Colonic mucosa (tissue), 4 donors: ENCODE measurements at regions not wholly inside any gene's neighbourhood (a gene's known extent, or its start where the extent isn't known, plus 50 kb on each side); places are given as distances from the start of the nearest gene placed in this dataset.
"Not testable (repeated sequence)": the region's sequence is repeated elsewhere in the genome, so short reads cannot be mapped to it uniquely, and the experiment has no call there.

Source experiments
- DNase-seq: peaks from one replicate; pipeline ENCODE4 v3.0.0-alpha.2; 2020
- H3K27ac ChIP-seq: fragments of 200-600 bp; one replicate; pipeline ENCODE4 v1.8.0; 2021
- H3K27me3 ChIP-seq: fragments of 200-600 bp; one replicate; pipeline ENCODE4 v1.8.0; 2021
- H3K36me3 ChIP-seq: fragments of 200-600 bp; one replicate; pipeline ENCODE4 v1.8.0; 2021
- H3K4me1 ChIP-seq: fragments of 200-600 bp; one replicate; pipeline ENCODE4 v1.8.0; 2021; ENCODE audit warnings: mild to moderate bottlenecking
- H3K4me3 ChIP-seq: fragments of 200-600 bp; one replicate; pipeline ENCODE4 v1.8.0; 2021
- H3K9ac ChIP-seq, 2 donors: one replicate each; pipeline ENCODE4 v1.7.0; 2013; ENCODE audit warnings: control low read depth in 2 of 2, low read depth in 2 of 2, low read length in 2 of 2
- H3K9me3 ChIP-seq: fragments of 200-600 bp; one replicate; pipeline ENCODE4 v1.8.0; 2021
- intact Hi-C: fragments of 100-400 bp; cut with DNase I; formaldehyde crosslinking; loops from one replicate; pipeline ENCODE4 v1.14.1; 2022
- TF ChIP-seq, protein P1 (sequence below): fragments of 200-600 bp; IDR thresholded peaks from one replicate; pipeline ENCODE4 v1.8.0; 2022; ENCODE audit warnings: antibody characterized with exemption, mild to moderate bottlenecking
- donor health status: healthy.
- donor health status: DM: no; HTN: no; CAD: no.
- donor health status: DM: no; HTN: no; CAD: no.

DNA sequence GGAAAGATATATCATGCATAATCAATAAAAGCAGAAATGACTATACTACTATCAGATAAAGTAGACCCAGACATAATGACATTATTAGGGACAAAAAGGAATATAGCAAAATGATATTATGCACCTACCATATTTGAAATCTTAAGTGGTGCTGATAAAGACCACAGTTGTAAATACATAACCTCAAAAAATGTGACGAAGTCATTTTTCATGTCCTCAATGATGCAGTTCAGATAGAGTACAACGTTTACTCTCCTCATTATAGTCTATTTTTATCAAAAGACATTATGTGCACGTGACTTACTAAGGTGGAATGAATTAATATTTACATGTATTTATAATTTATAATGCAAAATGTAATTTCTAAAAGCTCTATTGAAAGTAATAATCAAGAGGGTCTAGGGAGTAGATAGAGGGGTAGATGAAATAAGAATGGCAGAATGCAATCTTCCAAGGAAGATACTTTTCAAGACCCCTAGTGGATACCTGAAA is 61.7 kb upstream of the TNFSF4 start:
- Histone ChIP-seq H3K4me1 (no peaks in the 10 kb centered on the region), H3K4me3 (no peak overlapping the region), H3K36me3 (no peaks in the 10 kb centered on the region), H3K9ac (no peak overlapping the region), H3K27ac (no peak overlapping the region), H3K27me3 (no peaks in the 10 kb centered on the region), H3K9me3 (no peaks in the 10 kb centered on the region)
- TF ChIP-seq, protein P1, sequence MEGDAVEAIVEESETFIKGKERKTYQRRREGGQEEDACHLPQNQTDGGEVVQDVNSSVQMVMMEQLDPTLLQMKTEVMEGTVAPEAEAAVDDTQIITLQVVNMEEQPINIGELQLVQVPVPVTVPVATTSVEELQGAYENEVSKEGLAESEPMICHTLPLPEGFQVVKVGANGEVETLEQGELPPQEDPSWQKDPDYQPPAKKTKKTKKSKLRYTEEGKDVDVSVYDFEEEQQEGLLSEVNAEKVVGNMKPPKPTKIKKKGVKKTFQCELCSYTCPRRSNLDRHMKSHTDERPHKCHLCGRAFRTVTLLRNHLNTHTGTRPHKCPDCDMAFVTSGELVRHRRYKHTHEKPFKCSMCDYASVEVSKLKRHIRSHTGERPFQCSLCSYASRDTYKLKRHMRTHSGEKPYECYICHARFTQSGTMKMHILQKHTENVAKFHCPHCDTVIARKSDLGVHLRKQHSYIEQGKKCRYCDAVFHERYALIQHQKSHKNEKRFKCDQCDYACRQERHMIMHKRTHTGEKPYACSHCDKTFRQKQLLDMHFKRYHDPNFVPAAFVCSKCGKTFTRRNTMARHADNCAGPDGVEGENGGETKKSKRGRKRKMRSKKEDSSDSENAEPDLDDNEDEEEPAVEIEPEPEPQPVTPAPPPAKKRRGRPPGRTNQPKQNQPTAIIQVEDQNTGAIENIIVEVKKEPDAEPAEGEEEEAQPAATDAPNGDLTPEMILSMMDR = no peak
- DNase-seq = no peak
- intact Hi-C loops = no loop called here

GRCh38 chr1:173269490-173270230 is 62.5 kb upstream of the TNFSF4 start:
- TF ChIP-seq, protein P1 = no peak
- Histone ChIP-seq H3K27ac (no peak overlapping the region), H3K9me3 (no peaks in the 10 kb centered on the region), H3K36me3 (no peaks in the 10 kb centered on the region), H3K4me1 (no peaks in the 10 kb centered on the region), H3K4me3 (no peak overlapping the region), H3K9ac (no peak overlapping the region), H3K27me3 (no peaks in the 10 kb centered on the region)
- no peak for DNase-seq
- intact Hi-C loops = no loop called here

DNA sequence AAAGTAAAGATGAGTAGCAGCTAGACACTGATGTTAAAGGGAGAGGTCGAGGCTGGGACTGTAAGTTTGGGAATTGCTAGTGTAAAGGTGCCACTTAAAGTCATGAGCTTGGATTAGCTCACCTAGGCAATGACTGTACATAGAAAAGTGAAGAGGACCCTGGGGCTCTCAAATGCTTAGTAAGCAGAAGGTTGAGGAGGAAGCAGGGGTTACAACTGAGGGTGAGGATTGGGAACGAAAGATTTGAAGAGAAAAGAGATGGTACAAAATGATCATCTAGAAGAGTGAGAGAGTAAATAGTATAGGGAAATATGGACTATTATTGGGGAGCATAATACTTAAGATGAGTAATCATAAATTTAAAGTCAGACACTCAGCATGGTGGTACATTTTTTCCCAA is 63.1 kb upstream of the TNFSF4 start:
- H3K36me3 ChIP-seq = no peaks in the 10 kb centered on the region
- H3K4me1 ChIP-seq = no peaks in the 10 kb centered on the region
- intact Hi-C loops = no loop called here
- H3K9ac ChIP-seq = no peak overlapping the region
- no peak for DNase-seq
- no peaks in the 10 kb centered on the region for H3K9me3 ChIP-seq
- H3K4me3 ChIP-seq = no peak overlapping the region
- TF ChIP-seq, protein P1 = no peak
- H3K27ac ChIP-seq = no peak overlapping the region
- no peaks in the 10 kb centered on the region for H3K27me3 ChIP-seq

- H3K36me3 ChIP-seq, H3K27ac ChIP-seq, H3K9ac ChIP-seq, H3K4me3 ChIP-seq, intact Hi-C loops, H3K9me3 ChIP-seq, DNase-seq, H3K27me3 ChIP-seq, H3K4me1 ChIP-seq: not testable (repeated sequence)
These were observed 63.9 kb upstream of the TNFSF4 start for GRCh38 chr1:173271021-173271420.

DNA sequence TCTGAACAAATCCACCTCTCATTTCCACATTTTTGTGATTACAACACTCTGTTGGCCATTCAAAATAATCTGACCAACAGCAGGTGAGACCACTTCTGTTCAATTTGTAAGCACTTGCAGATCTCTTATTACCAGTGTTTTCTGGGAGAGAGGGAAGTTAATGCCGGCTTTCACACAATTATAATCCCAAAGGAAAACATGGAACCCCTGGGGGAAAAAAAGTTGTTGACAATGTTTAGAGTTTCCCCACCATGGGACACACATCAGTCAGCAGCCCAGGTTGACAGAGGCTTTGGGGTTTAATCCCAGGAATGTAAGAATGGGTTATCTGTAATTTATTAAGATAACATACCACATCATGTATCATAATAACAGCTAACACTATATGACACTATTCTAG is 68.4 kb upstream of the TNFSF4 start:
- no peak overlapping the region for H3K4me3 ChIP-seq
- no peaks in the 10 kb centered on the region for H3K27me3 ChIP-seq
- H3K36me3 ChIP-seq = no peaks in the 10 kb centered on the region
- intact Hi-C loops = no loop called here
- H3K27ac ChIP-seq = no peak overlapping the region
- no peak overlapping the region for H3K9ac ChIP-seq
- H3K4me1 ChIP-seq = no peaks in the 10 kb centered on the region
- no peaks in the 10 kb centered on the region for H3K9me3 ChIP-seq
- TF ChIP-seq, protein P1 = no peak
- no peak for DNase-seq
